Activated T-helper 1 cell treated with anti-CD3 and anti-CD28 coated beads, Interleukin-2, amount 50 U/mL, for 16 hours (primary cell): ENCODE measurements at regions not wholly inside any gene's neighbourhood (a gene's known extent, or its start where the extent isn't known, plus 50 kb on each side); places are given as distances from the start of the nearest gene placed in this dataset.
"Not testable (repeated sequence)": the region's sequence is repeated elsewhere in the genome, so short reads cannot be mapped to it uniquely, and the experiment has no call there.

Experiments used
- DNase-seq, 2 donors: peaks; one replicate each; pipeline ENCODE4 v3.0.0-alpha.2; 2020; ENCODE audit warnings: low read depth in 1 of 2, low spot score in 1 of 2

- DNase-seq = no peak
Observed at GRCh38 chr1:47682198-47682597, 244.4 kb downstream of the FOXD2 start.

GRCh38 chr1:47682786-47683350 lies 245.0 kb downstream of the FOXD2 start:
- DNase-seq = no peak

- no peak for DNase-seq
Observed at GRCh38 chr1:47683401-47683800, 245.6 kb downstream of the FOXD2 start.

GRCh38 chr1:47684518-47684917 lies 246.7 kb downstream of the FOXD2 start:
- DNase-seq = no peak

- no peak for DNase-seq
Observed at GRCh38 chr1:47684964-47685762, 247.3 kb downstream of the FOXD2 start.

GRCh38 chr1:47685763-47686066 lies 247.9 kb downstream of the FOXD2 start:
- no peak for DNase-seq

GRCh38 chr1:47686731-47687630 lies 249.1 kb downstream of the FOXD2 start:
- DNase-seq = no peak

- DNase-seq = no peak
Observed at GRCh38 chr1:47687631-47688460, 250.0 kb downstream of the FOXD2 start.

GRCh38 chr1:47688461-47689296 lies 250.8 kb downstream of the FOXD2 start:
- DNase-seq = no peak

- no peak for DNase-seq
Observed at GRCh38 chr1:47689894-47690293, 252.1 kb downstream of the FOXD2 start.

GRCh38 chr1:47690341-47691250 lies 252.8 kb downstream of the FOXD2 start:
- no peak for DNase-seq

- not testable (repeated sequence) for DNase-seq
Observed at GRCh38 chr1:47691293-47691692, 253.4 kb downstream of the FOXD2 start.

- no peak for DNase-seq
Observed at GRCh38 chr1:47692196-47692595, 254.4 kb downstream of the FOXD2 start.

- no peak for DNase-seq
Observed at GRCh38 chr1:47693115-47693514, 255.3 kb downstream of the FOXD2 start.

- no peak for DNase-seq
Observed at GRCh38 chr1:47694011-47694890, 256.4 kb downstream of the FOXD2 start.

- no peak for DNase-seq
Observed at GRCh38 chr1:47696404-47696736, 258.5 kb downstream of the FOXD2 start.

GRCh38 chr1:47696737-47697441 lies 259.0 kb downstream of the FOXD2 start:
- DNase-seq = no peak
